DND-41 (cell line): ENCODE measurements at regions not wholly inside any gene's neighbourhood (a gene's known extent, or its start where the extent isn't known, plus 50 kb on each side); places are given as distances from the start of the nearest gene placed in this dataset.

ENCODE experiments used
- CTCF ChIP-seq: IDR thresholded peaks from 2 replicates; pipeline ENCODE4 v1.5.1; 2012; ENCODE audit warnings: borderline replicate concordance, low read length, moderate library complexity, mild to moderate bottlenecking; ENCODE audit not compliant: poor library complexity, severe bottlenecking; ENCODE audit errors: extremely low read depth
- EZH2 ChIP-seq: IDR thresholded peaks from 3 replicates; pipeline ENCODE4 v1.6.1; 2012; ENCODE audit warnings: borderline replicate concordance, low read depth, mild to moderate bottlenecking, moderate library complexity, low read length, inconsistent platforms; ENCODE audit not compliant: severe bottlenecking

GRCh38 chr21:45592626-45593134, 50.4 kb upstream of the SLC19A1 start:
- no peak for TF ChIP-seq CTCF
- no peak for TF ChIP-seq EZH2
